Breast epithelium (tissue), 4 donors: ENCODE measurements at regions not wholly inside any gene's neighbourhood (a gene's known extent, or its start where the extent isn't known, plus 50 kb on each side); places are given as distances from the start of the nearest gene placed in this dataset.

Source experiments
- DNase-seq, 2 donors: peaks; one replicate each; pipeline ENCODE4 v3.0.0-alpha.2; 2019; ENCODE audit warnings: low spot score in 2 of 2
- H3K27ac ChIP-seq, 2 donors: fragments of 200-600 bp; sonication (generic) in 1 of 2; one replicate each; pipeline ENCODE4 v1.5.1; 2016 to 2019; ENCODE audit warnings: mild to moderate bottlenecking in 1 of 2
- H3K27me3 ChIP-seq, 2 donors: fragments of 200-600 bp; sonication (generic) in 1 of 2; one replicate each; pipeline versions ENCODE4 v1.5.1 to v1.6.0; 2017 to 2019; ENCODE audit warnings: control low read depth in 1 of 2, mild to moderate bottlenecking in 1 of 2
- H3K36me3 ChIP-seq: fragments of 200-600 bp; one replicate; pipeline ENCODE4 v1.5.1; 2019
- H3K4me1 ChIP-seq, 2 donors: fragments of 200-600 bp; sonication (generic); one replicate each; pipeline ENCODE4 v1.5.1; 2016 to 2019; ENCODE audit warnings: control low read depth in 1 of 2
- H3K4me3 ChIP-seq, 3 donors: fragments of 200-600 bp; sonication (generic); 1 replicate in 2 of 3; 2 replicates in 1 of 3; pipeline ENCODE4 v1.5.1; 2016 to 2019; ENCODE audit warnings: mild to moderate bottlenecking in 3 of 3, moderate library complexity in 2 of 3
- H3K9me3 ChIP-seq, 2 donors: fragments of 200-600 bp; sonication (generic) in 1 of 2; one replicate each; pipeline ENCODE4 v1.5.1; 2016 to 2019; ENCODE audit warnings: control low read depth in 1 of 2
- CTCF ChIP-seq, 3 donors: fragments of 450-650 bp; IDR thresholded peaks; one replicate each; pipeline ENCODE4 v1.5.1; 2016 to 2017; ENCODE audit warnings: antibody characterized with exemption in 3 of 3, mild to moderate bottlenecking in 3 of 3, moderate library complexity in 3 of 3
- POLR2A ChIP-seq: fragments of 450-650 bp; IDR thresholded peaks from one replicate; pipeline ENCODE4 v1.6.1; 2016; ENCODE audit warnings: antibody characterized with exemption, mild to moderate bottlenecking, moderate library complexity
- POLR2AphosphoS5 ChIP-seq, 3 donors: sonication (generic); formaldehyde crosslinking; IDR thresholded peaks; one replicate each; pipeline ENCODE4 v1.6.1; 2017; ENCODE audit warnings: antibody characterized with exemption in 3 of 3
- intact Hi-C: fragments of 100-400 bp; cut with DNase I; formaldehyde crosslinking; loops from one replicate; pipeline ENCODE4 v1.15.1; 2023; ENCODE audit warnings: low total_unique reads

- intact Hi-C loops = no loop called here
- Histone ChIP-seq H3K27ac (no peak overlapping the region), H3K4me1 (no peaks in the 10 kb centered on the region), H3K36me3 (no peaks in the 10 kb centered on the region), H3K4me3 (no peak overlapping the region), H3K9me3 (no peaks in the 10 kb centered on the region), H3K27me3 (no peaks in the 10 kb centered on the region)
- no peak for DNase-seq
- no peak for TF ChIP-seq CTCF (IDR thresholded peaks at IDR 0.05)
- TF ChIP-seq POLR2A = no peak
- no peak for TF ChIP-seq POLR2AphosphoS5 (IDR thresholded peaks at IDR 0.05)
Measured at GRCh38 chr14:37858733-37859132, 263.3 kb downstream of the TTC6 start.

- intact Hi-C loops = no loop called here
Measured at GRCh38 chr14:37859177-37859576, 263.7 kb downstream of the TTC6 start.

GRCh38 chr14:37862263-37862662, 266.8 kb downstream of the TTC6 start:
- DNase-seq = no peak
- no peaks in the 10 kb centered on the region for H3K36me3 ChIP-seq
- intact Hi-C loops = no loop called here
- no peak overlapping the region for H3K27ac ChIP-seq
- no peak for TF ChIP-seq POLR2AphosphoS5 (IDR thresholded peaks at IDR 0.05)
- no peak for TF ChIP-seq CTCF (IDR thresholded peaks at IDR 0.05)
- no peak for TF ChIP-seq POLR2A
- H3K4me3 ChIP-seq = no peak overlapping the region
- H3K4me1 ChIP-seq = peaks cover 0 to 6% of the 10 kb centered on the region in 2 donors
- H3K27me3 ChIP-seq = no peaks in the 10 kb centered on the region
- H3K9me3 ChIP-seq = no peaks in the 10 kb centered on the region

More at GRCh38 chr14:37859177-37859576, 263.7 kb downstream of the TTC6 start:
- Histone ChIP-seq H3K36me3 (no peaks in the 10 kb centered on the region), H3K27ac (no peak overlapping the region), H3K27me3 (no peaks in the 10 kb centered on the region), H3K9me3 (no peaks in the 10 kb centered on the region), H3K4me1 (no peaks in the 10 kb centered on the region), H3K4me3 (no peak overlapping the region)
- no peak for TF ChIP-seq POLR2A
- TF ChIP-seq CTCF (IDR thresholded peaks at IDR 0.05) = no peak
- no peak for DNase-seq

- H3K27ac ChIP-seq = no peak overlapping the region
- H3K4me3 ChIP-seq = no peak overlapping the region
- intact Hi-C loops = no loop called here
- no peak for TF ChIP-seq CTCF (IDR thresholded peaks at IDR 0.05)
- no peak for TF ChIP-seq POLR2AphosphoS5 (IDR thresholded peaks at IDR 0.05)
- no peaks in the 10 kb centered on the region for H3K27me3 ChIP-seq
- peaks cover 0 to 6% of the 10 kb centered on the region in 2 donors for H3K4me1 ChIP-seq
- no peak for DNase-seq
- no peaks in the 10 kb centered on the region for H3K9me3 ChIP-seq
- H3K36me3 ChIP-seq = no peaks in the 10 kb centered on the region
Measured at GRCh38 chr14:37864128-37864527, 268.7 kb downstream of the TTC6 start.

GRCh38 chr14:37864861-37865718, 269.7 kb downstream of the TTC6 start:
- H3K36me3 ChIP-seq = no peaks in the 10 kb centered on the region
- H3K4me3 ChIP-seq = peak overlapping the region in 1 of 3 donors; percentile 17
- no peaks in the 10 kb centered on the region for H3K9me3 ChIP-seq
- no peak for DNase-seq
- H3K27ac ChIP-seq = peak overlapping the region in 1 of 2 donors; percentile 40
- peaks cover 0 to 6% of the 10 kb centered on the region in 2 donors for H3K4me1 ChIP-seq
- intact Hi-C loops = no loop called here
- no peaks in the 10 kb centered on the region for H3K27me3 ChIP-seq
- no peak for TF ChIP-seq POLR2A
- TF ChIP-seq POLR2AphosphoS5 (IDR thresholded peaks at IDR 0.05) = no peak
- no peak for TF ChIP-seq CTCF (IDR thresholded peaks at IDR 0.05)
